OCI-LY3 (cell line): ENCODE measurements at regions not wholly inside any gene's neighbourhood (a gene's known extent, or its start where the extent isn't known, plus 50 kb on each side); places are given as distances from the start of the nearest gene placed in this dataset.

Experiments used
- CTCF ChIP-seq: fragments of 200-600, 300-600 bp; sonication (generic); IDR thresholded peaks from 2 replicates; pipeline ENCODE4 v1.5.1; 2014; ENCODE audit warnings: antibody characterized with exemption, low read length, low read depth
- EZH2phosphoT487 ChIP-seq: fragments of 200-600 bp; shearing (Covaris generic); IDR thresholded peaks from 2 replicates; pipeline ENCODE4 v1.6.1; 2018; ENCODE audit warnings: antibody characterized with exemption, mixed run types, low read depth

- TF ChIP-seq EZH2phosphoT487 (no peak), CTCF (no peak)
Measured at GRCh38 chr6:29999416-29999815, 57.1 kb downstream of the HLA-A start.
